IMR-90 (cell line): ENCODE measurements at regions not wholly inside any gene's neighbourhood (a gene's known extent, or its start where the extent isn't known, plus 50 kb on each side); places are given as distances from the start of the nearest gene placed in this dataset.

Source experiments
- ATAC-seq: fragments of 200-7000 bp; cut with Tn5 transposase; 2 replicates; pipeline ENCODE4 v1.9.1; 2020; ENCODE audit warnings: low read depth, mild to moderate bottlenecking, moderate library complexity
- BruUV-seq: library from RNA; stranded (reverse); fragments of 400-500 nt; replicated peaks from 2 replicates; lab custom pipeline; 2021; lab: Mats Ljungman, UMichigan
- CTCF ChIA-PET: fragments of 300-600 bp; formaldehyde crosslinking; extraction: SDS; loops from one replicate; lab custom pipeline; 2021; ENCODE audit warnings: antibody characterized with exemption; lab: Yijun Ruan, JAX
- POLR2A ChIA-PET: fragments of 300-600 bp; sonication (Branson Sonifier 250); formaldehyde crosslinking; loops from one replicate; lab custom pipeline; 2022; ENCODE audit warnings: antibody characterized with exemption; ENCODE audit not compliant: unreplicated experiment; lab: Charles Lee
- DNase-seq: peaks from one replicate; pipeline ENCODE4 v3.0.0; 2013
- H2AFZ ChIP-seq: replicated peaks from 2 replicates; pipeline ENCODE3; 2013; ENCODE audit warnings: low read length, mild to moderate bottlenecking; ENCODE audit not compliant: poor library complexity
- H2AK5ac ChIP-seq: 2 replicates; pipeline ENCODE4 v1.6.1; 2013; ENCODE audit warnings: low read depth, low read length, inconsistent platforms
- H2AK9ac ChIP-seq: replicated peaks from 2 replicates; pipeline ENCODE3; 2013; ENCODE audit warnings: mild to moderate bottlenecking, low read depth, low read length, moderate library complexity; ENCODE audit not compliant: poor library complexity
- H2BK120ac ChIP-seq: 2 replicates; pipeline ENCODE4 v1.6.1; 2013; ENCODE audit warnings: low read depth, low read length, inconsistent platforms
- H2BK15ac ChIP-seq: 3 replicates; pipeline ENCODE4 v1.6.1; 2013; ENCODE audit warnings: low read depth, low read length, inconsistent platforms
- H2BK20ac ChIP-seq: 2 replicates; pipeline ENCODE4 v1.6.1; 2013; ENCODE audit warnings: low read depth, mild to moderate bottlenecking, inconsistent platforms, low read length, moderate library complexity
- H2BK5ac ChIP-seq: 2 replicates; pipeline ENCODE4 v1.6.1; 2013; ENCODE audit warnings: mild to moderate bottlenecking, low read depth, low read length, inconsistent platforms; ENCODE audit not compliant: poor library complexity, severe bottlenecking
- H3K14ac ChIP-seq: replicated peaks from 2 replicates; pipeline ENCODE4 v1.6.1; 2013; ENCODE audit warnings: low read depth, low read length, inconsistent platforms
- H3K18ac ChIP-seq: 2 replicates; pipeline ENCODE4 v1.6.1; 2013; ENCODE audit warnings: low read depth, low read length, control low read depth
- H3K23ac ChIP-seq: 2 replicates; pipeline ENCODE4 v1.6.1; 2013; ENCODE audit warnings: low read depth, low read length, inconsistent platforms
- H3K27ac ChIP-seq: 2 replicates; pipeline ENCODE4 v1.5.1; 2013; ENCODE audit warnings: mild to moderate bottlenecking, control low read depth, low read length; ENCODE audit not compliant: insufficient read depth
- H3K27me3 ChIP-seq: 2 replicates; pipeline ENCODE4 v1.6.1; 2013; ENCODE audit warnings: low read length; ENCODE audit not compliant: control insufficient read depth, insufficient read depth
- H3K36me3 ChIP-seq: 2 replicates; pipeline ENCODE4 v1.6.1; 2013; ENCODE audit warnings: low read length, mixed read lengths; ENCODE audit not compliant: control insufficient read depth, insufficient read depth
- H3K4ac ChIP-seq: 2 replicates; pipeline ENCODE4 v1.6.1; 2013; ENCODE audit warnings: low read depth, low read length, inconsistent platforms
- H3K4me1 ChIP-seq: 2 replicates; pipeline ENCODE4 v1.6.1; 2013; ENCODE audit warnings: low read length, mixed read lengths; ENCODE audit not compliant: control insufficient read depth, insufficient read depth
- H3K4me2 ChIP-seq: 2 replicates; pipeline ENCODE4 v1.6.1; 2013; ENCODE audit warnings: low read depth, mild to moderate bottlenecking, control low read depth, low read length, moderate library complexity
- H3K4me3 ChIP-seq: 2 replicates; pipeline ENCODE4 v1.5.1; 2013; ENCODE audit warnings: low read depth, mild to moderate bottlenecking, control low read depth, low read length, moderate library complexity; ENCODE audit not compliant: insufficient read depth
- H3K56ac ChIP-seq: 2 replicates; pipeline ENCODE4 v1.6.1; 2013; ENCODE audit warnings: low read length, inconsistent platforms; ENCODE audit not compliant: insufficient read depth; ENCODE audit errors: extremely low read depth
- H3K79me1 ChIP-seq, 2 experiments: 2 replicates each; pipeline ENCODE4 v1.6.1; 2013; ENCODE audit warnings: low read length in 2 of 2, inconsistent platforms in 1 of 2, low read depth in 1 of 2
- H3K9ac ChIP-seq: 2 replicates; pipeline ENCODE4 v1.6.1; 2013; ENCODE audit warnings: low read depth, low read length, control low read depth
- H3K9me1 ChIP-seq: 2 replicates; pipeline ENCODE4 v1.6.1; 2013; ENCODE audit warnings: low read length, inconsistent platforms; ENCODE audit not compliant: insufficient read depth
- H3K9me3 ChIP-seq: 2 replicates; pipeline ENCODE4 v1.6.1; 2013; ENCODE audit warnings: low read length; ENCODE audit not compliant: control insufficient read depth, insufficient read depth
- H4K20me1 ChIP-seq: 2 replicates; pipeline ENCODE4 v1.6.1; 2013; ENCODE audit warnings: low read length, inconsistent platforms; ENCODE audit not compliant: insufficient read depth
- H4K5ac ChIP-seq: 2 replicates; pipeline ENCODE4 v1.6.1; 2013; ENCODE audit warnings: mild to moderate bottlenecking, low read depth, low read length, control low read depth
- H4K8ac ChIP-seq, 2 experiments: 2 replicates each; pipeline ENCODE4 v1.6.1; 2013; ENCODE audit warnings: low read depth in 2 of 2, low read length in 2 of 2, control low read depth in 1 of 2, inconsistent platforms in 1 of 2
- H4K91ac ChIP-seq: 2 replicates; pipeline ENCODE4 v1.6.1; 2013; ENCODE audit warnings: low read depth, low read length, inconsistent platforms; ENCODE audit not compliant: insufficient read depth
- BHLHE40 ChIP-seq: fragments of 150-350 bp; IDR thresholded peaks from 2 replicates; pipeline ENCODE4 v1.6.1; 2016; ENCODE audit warnings: mild to moderate bottlenecking, low read depth, low read length
- CEBPB ChIP-seq: IDR thresholded peaks from 2 replicates; pipeline ENCODE4 v1.6.1; 2012; ENCODE audit warnings: low read depth, low read length, improper control_type of control experiment
- CHD1 ChIP-seq: IDR thresholded peaks from 2 replicates; pipeline ENCODE4 v1.6.1; 2012; ENCODE audit warnings: low read depth, low read length, improper control_type of control experiment
- FOS ChIP-seq: fragments of 150-350 bp; IDR thresholded peaks from 2 replicates; pipeline ENCODE4 v1.6.1; 2016; ENCODE audit warnings: low read depth, low read length
- MAFK ChIP-seq: IDR thresholded peaks from 2 replicates; pipeline ENCODE4 v1.6.1; 2012; ENCODE audit warnings: low read depth, low read length, improper control_type of control experiment
- MAZ ChIP-seq: IDR thresholded peaks from 2 replicates; pipeline ENCODE4 v1.6.1; 2012; ENCODE audit warnings: low read depth, mild to moderate bottlenecking, low read length, improper control_type of control experiment, moderate library complexity, borderline replicate concordance
- MXI1 ChIP-seq: IDR thresholded peaks from 2 replicates; pipeline ENCODE4 v1.6.1; 2012; ENCODE audit warnings: low read depth, mild to moderate bottlenecking, low read length, moderate library complexity, borderline replicate concordance
- NFE2L2 ChIP-seq: fragments of 150-350 bp; IDR thresholded peaks from 2 replicates; pipeline ENCODE4 v1.6.1; 2016; ENCODE audit warnings: low read depth, mild to moderate bottlenecking, low read length
- POLR2A ChIP-seq: IDR thresholded peaks from 2 replicates; pipeline ENCODE4 v1.6.1; 2012; ENCODE audit warnings: mild to moderate bottlenecking, low read depth, low read length
- RAD21 ChIP-seq: IDR thresholded peaks from 2 replicates; pipeline ENCODE4 v1.6.1; 2012; ENCODE audit warnings: low read length, improper control_type of control experiment
- RCOR1 ChIP-seq: IDR thresholded peaks from 2 replicates; pipeline ENCODE4 v1.6.1; 2012; ENCODE audit warnings: mild to moderate bottlenecking, low read length, improper control_type of control experiment; ENCODE audit not compliant: insufficient replicate concordance
- RFX5 ChIP-seq: IDR thresholded peaks from 2 replicates; pipeline ENCODE4 v1.8.0; 2012; ENCODE audit warnings: low read depth, mild to moderate bottlenecking, low read length, moderate library complexity
- SMC3 ChIP-seq: fragments of 150-350 bp; IDR thresholded peaks from 2 replicates; pipeline ENCODE4 v1.6.1; 2016; ENCODE audit warnings: low read depth, mild to moderate bottlenecking, antibody characterized with exemption, low read length, moderate library complexity
- WGBS, 2 experiments: methylation state at CpG; one replicate each; pipeline versions ENCODE4 v1.1.5 to v1.1.7; 2013; ENCODE audit warnings: missing lambda C conversion rate in 2 of 2; ENCODE audit not compliant: insufficient read length in 1 of 2; ENCODE audit errors: extremely low coverage in 2 of 2; 5-methylcytosine and 5-hydroxymethylcytosine counted together
- dilution Hi-C: fragments of 300-500 bp; cut with HindIII; formaldehyde crosslinking; loops from one replicate; pipeline ENCODE4 v1.14.3; 2018; ENCODE audit warnings: low sequenced_read_pairs; ENCODE audit not compliant: unreplicated experiment
- in situ Hi-C: fragments of 300-500 bp; cut with MboI; formaldehyde crosslinking; loops from 3 replicates; pipeline ENCODE4 v1.14.3; 2019; ENCODE audit warnings: low sequenced_read_pairs, inconsistent platforms, mixed read lengths
- intact Hi-C: fragments of 100-400 bp; cut with micrococcal nuclease; formaldehyde crosslinking; loops from 2 replicates; pipeline ENCODE4 v1.10.0; 2022
- TF ChIP-seq, protein P1 (sequence below): fragments of 150-350 bp; IDR thresholded peaks from 2 replicates; pipeline ENCODE4 v1.6.1; 2017; ENCODE audit warnings: mild to moderate bottlenecking, antibody characterized with exemption, low read length, low read depth
- TF ChIP-seq, protein P2 (sequence below): conservative IDR thresholded peaks from 2 replicates; pipeline ENCODE4 v1.5.1; 2012; ENCODE audit warnings: mild to moderate bottlenecking, low read depth, low read length, improper control_type of control experiment
- TF ChIP-seq, protein P3 (sequence below): fragments of 150-350 bp; IDR thresholded peaks from 2 replicates; pipeline ENCODE4 v1.6.1; 2016; ENCODE audit warnings: low read depth, mild to moderate bottlenecking, low read length, moderate library complexity, borderline replicate concordance

- H3K4me2 ChIP-seq = no peak overlapping the region
- dilution Hi-C loops = no loop called here
Observed at GRCh38 chr10:53606981-53607380, 834.4 kb upstream of the MBL2 start.

More at GRCh38 chr10:53606981-53607380, 834.4 kb upstream of the MBL2 start:
- H3K9ac ChIP-seq = no peak overlapping the region
- H4K20me1 ChIP-seq = no peaks in the 10 kb centered on the region
- no peaks in the 10 kb centered on the region for H3K27me3 ChIP-seq
- intact Hi-C loops (loop anchor here (10.0 kb wide), 2 partner anchors 722 to 1658 kb away; no protein-coding TSS in a partner anchor), in situ Hi-C loops (no loop called here)
- H2BK20ac ChIP-seq = no peak overlapping the region
- CTCF ChIA-PET = no interaction called here
- no peaks in the 10 kb centered on the region for H3K36me3 ChIP-seq
- no peak for DNase-seq
- no peaks in the 10 kb centered on the region for H3K9me3 ChIP-seq
- H4K91ac ChIP-seq = no peak overlapping the region
- no peak overlapping the region for H3K23ac ChIP-seq
- no peak overlapping the region for H2AK5ac ChIP-seq
- no peak overlapping the region for H4K5ac ChIP-seq
- H4K8ac ChIP-seq = no peak overlapping the region
- H3K18ac ChIP-seq = no peak overlapping the region
- no peak overlapping the region for H3K14ac ChIP-seq
- no CpG with 5 or more reads among the region's 3 CpGs for WGBS, 2 experiments
- BruUV-seq = no TSS peak
- ATAC-seq = no peak
- no peaks in the 10 kb centered on the region for H3K79me1 ChIP-seq
- no peaks in the 10 kb centered on the region for H3K9me1 ChIP-seq
- H2BK120ac ChIP-seq = no peak overlapping the region
- no peak overlapping the region for H2AK9ac ChIP-seq
- H3K4ac ChIP-seq = no peak overlapping the region
- no peak overlapping the region for H3K27ac ChIP-seq
- H2AFZ ChIP-seq = no peak overlapping the region
- POLR2A ChIA-PET = no interaction called here
- no peak overlapping the region for H2BK15ac ChIP-seq
- H3K4me3 ChIP-seq = no peak overlapping the region
- H3K4me1 ChIP-seq = no peaks in the 10 kb centered on the region
- no peak overlapping the region for H3K56ac ChIP-seq
- no peak overlapping the region for H2BK5ac ChIP-seq
- TF ChIP-seq RCOR1 (no peak), MAFK (no peak), SMC3 (no peak), MXI1 (no peak), NFE2L2 (no peak), CEBPB (no peak), BHLHE40 (no peak), RAD21 (no peak), FOS (no peak), CHD1 (no peak), RFX5 (no peak), MAZ (no peak), POLR2A (no peak)
- TF ChIP-seq, protein P1, sequence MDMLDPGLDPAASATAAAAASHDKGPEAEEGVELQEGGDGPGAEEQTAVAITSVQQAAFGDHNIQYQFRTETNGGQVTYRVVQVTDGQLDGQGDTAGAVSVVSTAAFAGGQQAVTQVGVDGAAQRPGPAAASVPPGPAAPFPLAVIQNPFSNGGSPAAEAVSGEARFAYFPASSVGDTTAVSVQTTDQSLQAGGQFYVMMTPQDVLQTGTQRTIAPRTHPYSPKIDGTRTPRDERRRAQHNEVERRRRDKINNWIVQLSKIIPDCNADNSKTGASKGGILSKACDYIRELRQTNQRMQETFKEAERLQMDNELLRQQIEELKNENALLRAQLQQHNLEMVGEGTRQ = no peak
- TF ChIP-seq, protein P2, sequence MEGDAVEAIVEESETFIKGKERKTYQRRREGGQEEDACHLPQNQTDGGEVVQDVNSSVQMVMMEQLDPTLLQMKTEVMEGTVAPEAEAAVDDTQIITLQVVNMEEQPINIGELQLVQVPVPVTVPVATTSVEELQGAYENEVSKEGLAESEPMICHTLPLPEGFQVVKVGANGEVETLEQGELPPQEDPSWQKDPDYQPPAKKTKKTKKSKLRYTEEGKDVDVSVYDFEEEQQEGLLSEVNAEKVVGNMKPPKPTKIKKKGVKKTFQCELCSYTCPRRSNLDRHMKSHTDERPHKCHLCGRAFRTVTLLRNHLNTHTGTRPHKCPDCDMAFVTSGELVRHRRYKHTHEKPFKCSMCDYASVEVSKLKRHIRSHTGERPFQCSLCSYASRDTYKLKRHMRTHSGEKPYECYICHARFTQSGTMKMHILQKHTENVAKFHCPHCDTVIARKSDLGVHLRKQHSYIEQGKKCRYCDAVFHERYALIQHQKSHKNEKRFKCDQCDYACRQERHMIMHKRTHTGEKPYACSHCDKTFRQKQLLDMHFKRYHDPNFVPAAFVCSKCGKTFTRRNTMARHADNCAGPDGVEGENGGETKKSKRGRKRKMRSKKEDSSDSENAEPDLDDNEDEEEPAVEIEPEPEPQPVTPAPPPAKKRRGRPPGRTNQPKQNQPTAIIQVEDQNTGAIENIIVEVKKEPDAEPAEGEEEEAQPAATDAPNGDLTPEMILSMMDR = no peak
- TF ChIP-seq, protein P3, sequence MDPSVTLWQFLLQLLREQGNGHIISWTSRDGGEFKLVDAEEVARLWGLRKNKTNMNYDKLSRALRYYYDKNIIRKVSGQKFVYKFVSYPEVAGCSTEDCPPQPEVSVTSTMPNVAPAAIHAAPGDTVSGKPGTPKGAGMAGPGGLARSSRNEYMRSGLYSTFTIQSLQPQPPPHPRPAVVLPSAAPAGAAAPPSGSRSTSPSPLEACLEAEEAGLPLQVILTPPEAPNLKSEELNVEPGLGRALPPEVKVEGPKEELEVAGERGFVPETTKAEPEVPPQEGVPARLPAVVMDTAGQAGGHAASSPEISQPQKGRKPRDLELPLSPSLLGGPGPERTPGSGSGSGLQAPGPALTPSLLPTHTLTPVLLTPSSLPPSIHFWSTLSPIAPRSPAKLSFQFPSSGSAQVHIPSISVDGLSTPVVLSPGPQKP = no peak
